Astrocyte (in vitro differentiated cells and primary cell): ENCODE measurements at regions not wholly inside any gene's neighbourhood (a gene's known extent, or its start where the extent isn't known, plus 50 kb on each side); places are given as distances from the start of the nearest gene placed in this dataset.

ENCODE experiments used
- DNase-seq: peaks from one replicate; pipeline ENCODE4 v3.0.0-alpha.2; 2010; ENCODE audit warnings: low read depth
- FAIRE-seq: peaks from 2 replicates; lab custom pipeline; 2011; peaks lifted over from hg19 to GRCh38; lab: Jason Lieb, UNC
- H2AFZ ChIP-seq: 2 replicates; pipeline ENCODE4 v1.6.0; 2012; ENCODE audit warnings: low read depth, low read length, inconsistent platforms
- H3K27ac ChIP-seq: 2 replicates; pipeline ENCODE4 v1.5.1; 2011; ENCODE audit warnings: low read depth, low read length, inconsistent platforms
- H3K27me3 ChIP-seq: 2 replicates; pipeline ENCODE4 v1.6.0; 2011; ENCODE audit warnings: low read length, inconsistent platforms; ENCODE audit not compliant: insufficient read depth
- H3K36me3 ChIP-seq: 2 replicates; pipeline ENCODE4 v1.5.1; 2011; ENCODE audit warnings: low read length, inconsistent platforms; ENCODE audit not compliant: insufficient read depth
- H3K4me1 ChIP-seq: 2 replicates; pipeline ENCODE4 v1.5.1; 2011; ENCODE audit warnings: low read length, inconsistent platforms; ENCODE audit not compliant: insufficient read depth
- H3K4me2 ChIP-seq: 2 replicates; pipeline ENCODE4 v1.6.0; 2012; ENCODE audit warnings: low read length, inconsistent platforms
- H3K4me3 ChIP-seq: 2 replicates; pipeline ENCODE4 v1.5.1; 2011; ENCODE audit warnings: low read depth, mild to moderate bottlenecking, low read length, inconsistent platforms; ENCODE audit not compliant: insufficient read depth
- H3K79me2 ChIP-seq: 2 replicates; pipeline ENCODE4 v1.6.0; 2012; ENCODE audit warnings: mild to moderate bottlenecking, low read length, inconsistent platforms; ENCODE audit not compliant: insufficient read depth
- H3K9ac ChIP-seq: 2 replicates; pipeline ENCODE4 v1.6.0; 2012; ENCODE audit warnings: mild to moderate bottlenecking, low read length, inconsistent platforms
- H3K9me3 ChIP-seq: 2 replicates; pipeline ENCODE4 v1.5.1; 2012; ENCODE audit warnings: low read depth, mild to moderate bottlenecking, low read length, inconsistent platforms; ENCODE audit not compliant: insufficient read depth
- H4K20me1 ChIP-seq: 2 replicates; pipeline ENCODE4 v1.6.0; 2012; ENCODE audit warnings: low read length, inconsistent platforms; ENCODE audit not compliant: insufficient read depth
- H3K27ac Mint-ChIP-seq: one replicate; pipeline ENCODE4 v1.8.0; 2021; ENCODE audit warnings: mild to moderate bottlenecking, mixed read lengths; ENCODE audit not compliant: unreplicated experiment
- H3K27me3 Mint-ChIP-seq: one replicate; pipeline ENCODE4 v1.8.0; 2021; ENCODE audit warnings: low read depth, mixed read lengths; ENCODE audit not compliant: unreplicated experiment
- H3K36me3 Mint-ChIP-seq: one replicate; pipeline ENCODE4 v1.8.0; 2021; ENCODE audit warnings: low read depth, mixed read lengths; ENCODE audit not compliant: unreplicated experiment
- H3K4me1 Mint-ChIP-seq: one replicate; pipeline ENCODE4 v1.8.0; 2021; ENCODE audit warnings: low read depth, mixed read lengths; ENCODE audit not compliant: unreplicated experiment
- H3K4me3 Mint-ChIP-seq: one replicate; pipeline ENCODE4 v1.8.0; 2021; ENCODE audit warnings: mild to moderate bottlenecking, moderate library complexity, mixed read lengths; ENCODE audit not compliant: unreplicated experiment
- H3K9me3 Mint-ChIP-seq: one replicate; pipeline ENCODE4 v1.8.0; 2021; ENCODE audit warnings: mild to moderate bottlenecking, mixed read lengths; ENCODE audit not compliant: unreplicated experiment
- EZH2 ChIP-seq: IDR thresholded peaks from 2 replicates; pipeline ENCODE4 v1.6.1; 2012; ENCODE audit warnings: mild to moderate bottlenecking, low read length, inconsistent platforms; ENCODE audit not compliant: insufficient read depth
- TF ChIP-seq, protein P1 (sequence below): IDR thresholded peaks from 2 replicates; pipeline ENCODE4 v1.5.1; 2011; ENCODE audit warnings: low read depth, mild to moderate bottlenecking, inconsistent platforms, low read length, moderate library complexity; ENCODE audit not compliant: insufficient read depth

DNA sequence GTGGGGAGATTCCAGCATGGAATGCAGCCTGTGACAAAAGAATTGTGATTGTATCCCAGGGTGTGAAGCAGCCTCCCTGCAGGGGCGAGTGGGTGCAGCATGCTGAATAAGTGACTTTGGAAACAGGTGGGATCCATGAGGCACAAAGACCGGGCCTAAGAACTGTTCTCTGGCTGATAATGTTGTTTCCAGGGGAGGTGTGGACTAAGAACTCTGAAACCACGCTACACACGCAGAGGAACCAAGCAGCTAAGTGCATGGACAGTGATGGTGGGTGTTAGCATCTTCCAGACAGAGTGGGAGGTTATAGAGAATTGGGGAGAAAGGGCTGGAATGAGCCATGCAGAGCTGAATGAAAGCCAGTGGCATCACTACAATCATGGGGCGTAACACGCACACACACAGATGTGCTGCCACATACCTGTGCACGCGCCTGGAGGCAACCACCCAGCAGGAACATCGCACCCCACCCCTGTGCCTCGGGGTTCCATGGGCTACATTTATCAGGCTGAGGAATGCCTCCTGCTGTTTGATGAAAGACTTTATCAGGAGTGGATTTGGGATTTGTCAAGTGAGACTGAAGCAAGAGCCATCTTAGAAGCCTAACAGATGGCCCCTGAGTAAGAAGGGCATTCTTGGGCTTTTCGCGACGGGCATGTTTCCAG lies 424.5 kb upstream of the SALL3 start:
- no peaks in the 10 kb centered on the region for H3K36me3 ChIP-seq

DNA sequence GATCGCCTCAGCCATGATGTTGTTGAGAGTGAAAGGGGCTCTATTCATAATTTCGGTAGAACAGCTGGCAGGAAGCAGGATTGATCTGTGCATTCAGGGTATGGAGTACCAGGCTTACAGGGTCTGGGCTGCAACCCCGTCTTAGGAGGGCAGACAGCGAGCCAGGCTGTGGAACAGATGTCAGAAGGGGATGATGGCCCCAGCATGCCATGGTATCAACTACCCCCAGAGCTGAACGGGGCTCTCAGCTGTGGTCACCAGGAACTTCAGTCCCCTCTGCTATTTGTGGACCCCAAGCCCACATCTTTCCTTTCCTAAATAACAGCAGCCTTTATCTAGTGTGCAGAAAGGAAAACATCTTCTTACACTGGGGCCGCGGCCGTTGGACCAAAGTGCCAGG lies 422.2 kb upstream of the SALL3 start:
- FAIRE-seq (no peak), DNase-seq (no peak)
- Histone ChIP-seq H3K4me3 (no peak overlapping the region), H4K20me1 (no peaks in the 10 kb centered on the region), H3K27me3 (no peaks in the 10 kb centered on the region), H3K9ac (no peak overlapping the region), H3K27ac (no peak overlapping the region), H2AFZ (no peak overlapping the region), H3K9me3 (no peaks in the 10 kb centered on the region), H3K4me2 (no peak overlapping the region), H3K36me3 (no peaks in the 10 kb centered on the region), H3K4me1 (peaks cover 5% of the 10 kb centered on the region), H3K79me2 (no peaks in the 10 kb centered on the region)
- H3K4me3 Mint-ChIP-seq: no peak overlapping the region
- no peaks in the 10 kb centered on the region for H3K36me3 Mint-ChIP-seq
- H3K27me3 Mint-ChIP-seq: no peaks in the 10 kb centered on the region
- H3K27ac Mint-ChIP-seq: no peak overlapping the region
- H3K9me3 Mint-ChIP-seq: peaks cover 27% of the 10 kb centered on the region
- TF ChIP-seq, protein P1, sequence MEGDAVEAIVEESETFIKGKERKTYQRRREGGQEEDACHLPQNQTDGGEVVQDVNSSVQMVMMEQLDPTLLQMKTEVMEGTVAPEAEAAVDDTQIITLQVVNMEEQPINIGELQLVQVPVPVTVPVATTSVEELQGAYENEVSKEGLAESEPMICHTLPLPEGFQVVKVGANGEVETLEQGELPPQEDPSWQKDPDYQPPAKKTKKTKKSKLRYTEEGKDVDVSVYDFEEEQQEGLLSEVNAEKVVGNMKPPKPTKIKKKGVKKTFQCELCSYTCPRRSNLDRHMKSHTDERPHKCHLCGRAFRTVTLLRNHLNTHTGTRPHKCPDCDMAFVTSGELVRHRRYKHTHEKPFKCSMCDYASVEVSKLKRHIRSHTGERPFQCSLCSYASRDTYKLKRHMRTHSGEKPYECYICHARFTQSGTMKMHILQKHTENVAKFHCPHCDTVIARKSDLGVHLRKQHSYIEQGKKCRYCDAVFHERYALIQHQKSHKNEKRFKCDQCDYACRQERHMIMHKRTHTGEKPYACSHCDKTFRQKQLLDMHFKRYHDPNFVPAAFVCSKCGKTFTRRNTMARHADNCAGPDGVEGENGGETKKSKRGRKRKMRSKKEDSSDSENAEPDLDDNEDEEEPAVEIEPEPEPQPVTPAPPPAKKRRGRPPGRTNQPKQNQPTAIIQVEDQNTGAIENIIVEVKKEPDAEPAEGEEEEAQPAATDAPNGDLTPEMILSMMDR: no peak
- TF ChIP-seq EZH2: no peak
- no peaks in the 10 kb centered on the region for H3K4me1 Mint-ChIP-seq

More for the DNA sequence above, 424.5 kb upstream of the SALL3 start:
- no peak overlapping the region for H3K4me3 Mint-ChIP-seq
- H3K9ac ChIP-seq: no peak overlapping the region
- H4K20me1 ChIP-seq: no peaks in the 10 kb centered on the region
- FAIRE-seq (no peak), DNase-seq (no peak)
- TF ChIP-seq, protein P1: no peak
- no peak for TF ChIP-seq EZH2
- H3K9me3 ChIP-seq: no peaks in the 10 kb centered on the region
- H3K9me3 Mint-ChIP-seq: peaks cover 14% of the 10 kb centered on the region
- H3K36me3 Mint-ChIP-seq: no peaks in the 10 kb centered on the region
- H3K79me2 ChIP-seq: no peaks in the 10 kb centered on the region
- no peak overlapping the region for H3K27ac ChIP-seq
- no peak overlapping the region for H3K4me2 ChIP-seq
- H3K4me1 Mint-ChIP-seq: no peaks in the 10 kb centered on the region
- no peaks in the 10 kb centered on the region for H3K27me3 ChIP-seq
- no peak overlapping the region for H2AFZ ChIP-seq
- H3K27ac Mint-ChIP-seq: no peak overlapping the region
- H3K4me3 ChIP-seq: no peak overlapping the region
- no peaks in the 10 kb centered on the region for H3K27me3 Mint-ChIP-seq
- no peaks in the 10 kb centered on the region for H3K4me1 ChIP-seq

DNA sequence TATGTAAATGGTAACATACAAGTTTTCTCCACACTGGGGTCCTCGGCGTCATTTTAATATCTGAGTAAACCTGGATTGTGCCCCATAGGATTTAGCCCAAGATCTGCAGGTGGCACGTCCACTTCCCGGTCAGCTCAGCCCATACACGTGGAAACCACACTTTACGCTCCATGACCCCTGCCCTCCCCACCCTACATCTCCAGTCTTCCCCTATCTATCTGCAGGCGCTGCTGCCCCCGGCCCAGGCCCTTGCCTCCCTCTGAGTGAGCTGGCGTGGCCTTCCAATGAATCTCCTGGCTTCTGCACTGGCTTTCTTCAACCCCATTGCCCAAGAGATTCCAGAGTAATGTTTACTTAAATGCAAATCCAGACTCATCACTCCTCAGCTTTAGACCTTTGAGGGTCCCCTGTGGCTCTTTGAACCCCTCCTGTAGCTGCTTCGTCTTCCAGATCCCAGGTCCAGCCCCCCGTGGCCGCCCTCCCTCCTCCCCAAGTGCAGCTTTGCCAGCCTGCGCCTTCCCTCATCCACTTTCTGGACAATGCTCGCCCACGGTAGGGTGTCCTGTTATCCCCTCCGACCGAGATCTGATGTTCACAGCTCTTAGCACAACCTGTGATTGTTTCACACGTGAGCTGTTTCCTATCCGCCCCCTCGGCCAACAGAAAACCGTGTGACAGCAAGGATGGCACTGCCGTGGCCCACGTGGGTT lies 421.4 kb upstream of the SALL3 start:
- H3K27ac Mint-ChIP-seq: no peak overlapping the region
- H3K27me3 Mint-ChIP-seq: no peaks in the 10 kb centered on the region
- FAIRE-seq (no peak), DNase-seq (no peak)
- no peak overlapping the region for H3K27ac ChIP-seq
- peaks cover 26% of the 10 kb centered on the region for H3K9me3 Mint-ChIP-seq
- H3K4me3 Mint-ChIP-seq: no peak overlapping the region
- H2AFZ ChIP-seq: no peak overlapping the region
- no peaks in the 10 kb centered on the region for H3K79me2 ChIP-seq
- peaks cover 5% of the 10 kb centered on the region for H3K4me1 ChIP-seq
- no peak overlapping the region for H3K9ac ChIP-seq
- no peaks in the 10 kb centered on the region for H3K36me3 ChIP-seq
- no peaks in the 10 kb centered on the region for H3K9me3 ChIP-seq
- H3K4me3 ChIP-seq: no peak overlapping the region
- H3K4me1 Mint-ChIP-seq: no peaks in the 10 kb centered on the region
- H3K36me3 Mint-ChIP-seq: no peaks in the 10 kb centered on the region
- no peak overlapping the region for H3K4me2 ChIP-seq
- no peaks in the 10 kb centered on the region for H3K27me3 ChIP-seq
- TF ChIP-seq, protein P1: no peak
- TF ChIP-seq EZH2: no peak
- H4K20me1 ChIP-seq: no peaks in the 10 kb centered on the region
